HG02852 (cell line): ENCODE measurements at regions not wholly inside any gene's neighbourhood (a gene's known extent, or its start where the extent isn't known, plus 50 kb on each side); places are given as distances from the start of the nearest gene placed in this dataset.

Experiments
- ATAC-seq: cut with Tn5 transposase; IDR thresholded peaks from one replicate; pipeline ENCODE4 v1.9.1; 2021; ENCODE audit warnings: mild to moderate bottlenecking, moderate library complexity; ENCODE audit not compliant: unreplicated experiment

GRCh38 chr1:187079330-187079729 lies 250.6 kb downstream of the PLA2G4A start:
- ATAC-seq, result no peak

DNA sequence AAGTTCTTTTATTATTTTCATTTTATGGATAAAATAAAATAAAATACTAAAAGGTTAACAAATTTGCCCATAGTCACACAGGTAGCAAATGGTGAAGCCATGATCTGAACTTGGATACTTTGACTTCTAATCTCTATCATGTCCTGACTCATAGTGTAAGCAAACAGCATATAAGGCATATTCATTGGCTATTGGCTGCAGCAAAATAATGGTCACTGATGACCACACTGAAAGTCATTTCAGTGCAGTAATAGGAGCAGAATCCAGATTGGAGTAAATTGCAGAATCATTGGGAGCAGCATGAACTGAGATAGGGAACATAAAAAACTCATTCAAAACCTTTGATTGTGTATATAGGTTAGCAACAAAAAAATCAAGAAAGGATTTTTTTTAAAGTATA lies 262.9 kb downstream of the PLA2G4A start:
- no peak for ATAC-seq

- no peak for ATAC-seq
These were observed 263.4 kb downstream of the PLA2G4A start for GRCh38 chr1:187092104-187092503.

DNA sequence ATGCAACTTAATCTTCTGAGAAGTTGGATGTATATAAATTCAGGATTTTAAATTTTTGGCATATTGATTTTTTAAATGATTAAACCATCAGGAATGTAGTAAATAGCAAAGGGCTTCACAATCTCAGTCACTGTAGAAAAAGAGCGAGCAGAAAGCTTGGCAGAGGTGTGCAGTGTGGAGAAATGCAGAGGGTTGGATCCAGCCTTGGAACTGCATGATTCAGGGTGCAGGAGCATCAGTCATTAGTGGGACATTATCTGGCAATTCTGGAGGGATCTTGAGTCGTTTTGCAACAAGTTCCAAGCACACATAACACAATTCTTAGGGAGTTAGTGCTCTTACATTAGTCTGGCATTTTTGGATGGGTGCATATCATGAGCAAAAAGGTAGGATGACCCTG lies 267.9 kb downstream of the PLA2G4A start:
- ATAC-seq, result no peak

GRCh38 chr1:187110351-187110750 lies 281.6 kb downstream of the PLA2G4A start:
- ATAC-seq, result no peak

- ATAC-seq, result no peak
These were observed 286.0 kb downstream of the PLA2G4A start for GRCh38 chr1:187114792-187115191.

DNA sequence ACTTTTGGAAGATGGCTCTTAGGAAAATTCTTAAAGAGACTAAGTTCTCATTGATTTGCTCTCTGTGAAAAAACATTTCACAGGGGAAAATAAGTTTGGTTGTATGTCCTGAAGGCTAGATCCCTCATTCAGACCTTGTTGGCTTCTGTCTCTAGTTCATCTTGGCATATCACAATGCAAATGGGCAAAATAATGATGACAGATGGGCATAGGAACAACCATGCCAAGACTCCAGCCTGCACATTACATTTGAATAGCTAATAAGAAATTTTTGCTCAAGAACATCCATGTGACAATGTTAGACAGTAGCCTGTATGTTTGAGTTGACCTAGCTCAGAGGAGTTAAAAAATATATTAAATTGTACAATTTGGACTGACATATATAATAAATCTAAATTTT lies 292.9 kb downstream of the PLA2G4A start:
- ATAC-seq, result no peak

- ATAC-seq, result no peak
These were observed 293.8 kb downstream of the PLA2G4A start for GRCh38 chr1:187122566-187122965.

DNA sequence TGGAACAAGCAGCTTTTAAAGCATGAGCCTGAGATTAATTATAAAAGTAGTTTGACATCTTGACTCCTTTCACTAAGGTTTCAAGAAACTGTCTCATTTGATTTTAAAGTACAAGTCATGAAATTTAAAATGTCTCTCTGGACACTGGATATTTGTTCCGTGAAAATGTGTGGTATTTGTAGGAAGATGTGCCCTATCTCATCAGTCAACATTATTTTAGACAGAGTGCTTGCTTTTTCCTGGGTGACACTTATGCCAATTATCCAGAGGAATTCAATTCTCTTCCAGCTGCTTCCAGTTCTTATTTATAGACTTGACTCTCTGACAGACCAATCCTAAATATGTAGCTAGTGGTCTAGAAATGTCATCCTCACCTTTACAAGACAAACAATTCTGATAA lies 300.4 kb downstream of the PLA2G4A start:
- no peak for ATAC-seq

DNA sequence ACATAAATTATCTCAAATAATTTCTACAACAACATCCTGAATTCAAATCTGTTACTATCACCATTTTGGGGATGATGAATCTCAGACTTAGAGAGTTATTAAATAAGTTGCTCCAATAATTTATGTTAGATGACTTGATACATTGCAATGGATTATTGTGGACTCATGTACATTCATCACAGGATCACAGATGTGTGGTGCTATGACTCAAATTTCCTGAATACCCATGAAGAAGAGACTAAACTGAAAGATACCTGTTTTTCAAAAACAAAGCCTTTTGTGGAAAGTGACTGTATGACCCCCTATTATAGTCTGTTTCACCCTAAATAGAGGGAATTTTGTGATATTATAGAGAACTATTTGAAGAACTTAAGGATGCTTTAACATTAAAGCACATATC lies 315.0 kb downstream of the PLA2G4A start:
- no peak for ATAC-seq

GRCh38 chr1:187146388-187146787 lies 317.6 kb downstream of the PLA2G4A start:
- no peak for ATAC-seq

DNA sequence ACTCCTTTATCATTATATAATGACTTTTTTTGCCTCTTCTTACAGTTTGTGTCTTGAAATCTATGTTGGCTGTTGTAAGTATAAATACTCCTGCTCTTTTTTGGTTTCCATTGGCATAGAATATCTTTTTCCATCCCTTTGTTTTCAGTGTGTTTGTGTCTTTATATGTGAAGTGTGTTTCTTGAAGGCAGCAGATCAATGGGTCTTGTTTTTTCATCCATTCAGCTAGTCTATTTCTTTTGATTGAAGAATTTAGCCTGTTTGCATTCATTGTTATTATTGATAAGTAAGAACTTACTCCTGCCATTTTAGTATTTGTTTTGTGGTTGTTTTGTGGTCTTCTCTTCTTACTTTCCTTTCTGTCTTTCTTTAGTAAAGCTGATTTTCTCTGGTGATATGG lies 322.8 kb downstream of the PLA2G4A start:
- ATAC-seq, result no peak

- ATAC-seq, result no peak
These were observed 324.3 kb downstream of the PLA2G4A start for GRCh38 chr1:187153047-187153446.

GRCh38 chr1:187157115-187157514 lies 328.4 kb downstream of the PLA2G4A start:
- no peak for ATAC-seq

DNA sequence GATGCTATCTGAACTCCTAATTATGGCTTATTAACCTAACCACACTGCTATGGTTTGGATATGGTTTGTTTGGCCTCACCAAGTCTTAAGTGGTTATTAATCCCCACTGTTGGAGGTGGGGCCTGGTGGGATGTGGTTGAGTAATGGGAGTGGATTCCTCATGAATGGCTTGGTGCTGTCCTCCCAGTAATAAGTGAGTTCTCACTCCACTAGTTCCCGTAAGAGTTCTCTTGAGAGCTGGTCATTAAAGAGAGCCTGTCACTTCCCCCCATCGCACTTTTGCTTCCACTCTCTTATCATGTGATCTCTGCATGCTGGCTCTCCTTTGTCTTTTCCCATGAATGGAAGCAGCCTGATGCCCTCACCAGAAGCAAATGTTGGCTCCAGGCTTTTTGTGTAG lies 328.8 kb downstream of the PLA2G4A start:
- ATAC-seq, result no peak

- ATAC-seq, result no peak
These were observed 338.8 kb downstream of the PLA2G4A start for GRCh38 chr1:187167555-187167954.

DNA sequence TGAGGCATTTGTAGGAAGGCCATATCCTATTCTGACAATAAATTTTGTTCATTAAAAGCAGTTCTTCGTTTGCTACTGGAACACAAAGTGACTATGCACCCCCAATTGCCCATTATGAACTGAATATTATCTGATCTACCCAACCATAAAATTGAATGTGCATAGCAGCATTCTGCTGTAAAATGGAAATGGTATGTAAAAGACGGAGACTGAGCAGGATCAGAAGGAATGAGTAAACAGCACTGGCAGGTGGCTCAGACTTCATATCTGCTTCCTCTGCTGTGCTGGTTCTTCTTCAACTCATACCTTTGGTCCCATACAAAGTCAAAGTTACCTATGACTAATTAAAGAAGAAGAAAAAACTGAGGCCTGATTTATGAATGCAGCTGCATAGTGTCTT lies 339.5 kb downstream of the PLA2G4A start:
- ATAC-seq, result no peak

GRCh38 chr1:187185389-187185788 lies 356.6 kb downstream of the PLA2G4A start:
- no peak for ATAC-seq

DNA sequence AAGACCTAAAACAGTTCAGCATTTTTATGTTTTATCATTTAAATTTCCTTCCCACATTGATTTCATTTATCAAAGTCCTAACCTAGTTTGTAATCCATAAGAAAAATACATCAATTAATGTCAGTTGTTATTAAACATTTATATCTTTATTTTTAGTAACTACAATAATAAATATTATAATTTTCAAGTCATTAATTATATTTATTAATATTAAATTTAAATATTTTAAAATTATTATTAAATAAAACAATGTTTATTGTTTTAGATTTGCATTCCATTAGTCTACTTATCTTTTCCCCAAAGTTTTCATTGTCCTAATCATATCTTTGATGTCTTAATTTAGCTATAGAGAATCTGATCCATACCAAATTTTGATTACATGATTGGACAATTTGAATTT lies 368.9 kb downstream of the PLA2G4A start:
- ATAC-seq, result no peak

- ATAC-seq, result no peak
These were observed 374.5 kb downstream of the PLA2G4A start for GRCh38 chr1:187203257-187203656.

- no peak for ATAC-seq
These were observed 383.6 kb downstream of the PLA2G4A start for GRCh38 chr1:187212377-187212776.

- no peak for ATAC-seq
These were observed 397.6 kb downstream of the PLA2G4A start for GRCh38 chr1:187226396-187226795.

GRCh38 chr1:187228790-187229189 lies 400.0 kb downstream of the PLA2G4A start:
- no peak for ATAC-seq

GRCh38 chr1:187229496-187229895 lies 400.7 kb downstream of the PLA2G4A start:
- ATAC-seq, result no peak
